A204.1 (cell line): ENCODE measurements at regions not wholly inside any gene's neighbourhood (a gene's known extent, or its start where the extent isn't known, plus 50 kb on each side); places are given as distances from the start of the nearest gene placed in this dataset.

Source experiments
- FAIRE-seq: peaks from 2 replicates; lab custom pipeline; 2012; peaks lifted over from hg19 to GRCh38; lab: Jason Lieb, UNC

- no peak for FAIRE-seq
Observed at GRCh38 chr2:142241016-142241415, 110.2 kb upstream of the LRP1B start.

- FAIRE-seq: no peak
Observed at GRCh38 chr2:142236181-142236580, 105.4 kb upstream of the LRP1B start.

- FAIRE-seq: no peak
Observed at GRCh38 chr2:142234741-142235140, 103.9 kb upstream of the LRP1B start.

DNA sequence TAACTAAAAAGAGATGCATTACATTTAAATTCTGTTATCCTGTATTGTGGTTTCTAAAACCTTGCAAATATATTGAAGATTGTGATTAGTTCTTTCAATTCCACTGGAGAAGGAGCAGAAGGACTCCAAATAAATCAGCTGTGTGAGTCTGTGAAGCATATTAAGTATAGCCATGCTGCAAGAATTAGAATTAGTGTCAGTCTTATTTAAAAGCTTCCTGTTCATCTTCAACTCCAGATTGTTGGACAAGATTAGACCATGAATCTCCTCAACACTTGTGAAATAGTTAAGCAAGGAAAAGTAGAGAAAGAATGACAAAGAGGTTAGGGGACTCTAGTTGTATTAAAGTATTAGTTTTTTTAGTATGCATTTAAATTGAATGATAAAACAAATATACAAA lies 92.5 kb upstream of the LRP1B start:
- FAIRE-seq: no peak

DNA sequence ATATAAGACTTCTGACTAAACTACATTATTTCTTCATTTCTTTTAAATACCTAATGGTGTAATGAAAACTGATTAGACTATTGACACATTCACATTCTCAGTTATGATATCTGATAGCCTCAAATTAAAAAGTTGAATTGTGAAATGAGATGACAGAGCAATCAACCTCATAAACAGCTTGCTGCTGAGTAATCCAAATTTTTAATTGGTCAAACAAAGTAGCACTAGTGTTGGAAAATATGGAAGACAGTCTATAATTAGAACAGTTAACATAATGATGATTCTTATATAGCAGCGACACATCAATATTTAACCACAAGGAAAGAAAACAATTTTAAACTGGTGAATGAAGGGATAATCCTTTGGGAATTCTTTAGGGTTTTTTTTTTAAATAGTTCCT lies 91.9 kb upstream of the LRP1B start:
- FAIRE-seq: no peak

DNA sequence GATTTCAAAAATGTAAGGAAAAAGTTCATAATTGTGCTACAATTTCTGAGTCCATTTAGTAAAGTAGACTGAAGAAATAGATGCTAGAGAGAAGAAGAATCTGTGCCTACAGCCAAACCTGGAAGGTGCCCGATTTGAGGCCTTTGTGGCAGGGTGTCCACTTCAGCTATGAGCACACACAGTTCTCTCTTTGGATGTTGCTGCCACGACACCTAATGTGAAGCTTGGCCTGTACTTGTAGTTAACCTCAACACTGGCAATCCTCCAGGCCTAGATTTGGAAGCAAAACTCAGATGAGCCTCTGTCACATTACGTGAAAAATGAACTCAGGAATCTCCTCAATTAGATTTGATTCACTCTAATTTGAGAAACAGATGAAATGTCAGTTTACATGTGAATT lies 90.1 kb upstream of the LRP1B start:
- FAIRE-seq: no peak

DNA sequence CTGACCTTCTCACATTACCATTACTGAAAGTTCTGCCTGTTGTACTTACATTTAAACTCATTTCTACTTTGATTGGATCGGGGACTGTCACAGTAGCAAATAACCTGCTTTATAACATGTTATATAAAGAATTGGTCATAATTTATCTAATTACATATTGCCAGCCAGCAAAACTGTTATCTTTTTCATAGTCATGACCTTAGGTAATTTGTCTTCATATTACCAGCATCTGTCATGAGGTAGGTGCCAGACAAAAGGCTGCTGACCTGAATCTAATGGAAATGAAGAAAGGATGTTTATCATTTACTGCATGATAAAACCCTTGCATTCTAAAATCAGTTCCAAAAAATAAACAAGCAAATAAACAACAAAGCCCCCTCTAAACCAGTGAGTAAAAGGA lies 89.4 kb upstream of the LRP1B start:
- no peak for FAIRE-seq

DNA sequence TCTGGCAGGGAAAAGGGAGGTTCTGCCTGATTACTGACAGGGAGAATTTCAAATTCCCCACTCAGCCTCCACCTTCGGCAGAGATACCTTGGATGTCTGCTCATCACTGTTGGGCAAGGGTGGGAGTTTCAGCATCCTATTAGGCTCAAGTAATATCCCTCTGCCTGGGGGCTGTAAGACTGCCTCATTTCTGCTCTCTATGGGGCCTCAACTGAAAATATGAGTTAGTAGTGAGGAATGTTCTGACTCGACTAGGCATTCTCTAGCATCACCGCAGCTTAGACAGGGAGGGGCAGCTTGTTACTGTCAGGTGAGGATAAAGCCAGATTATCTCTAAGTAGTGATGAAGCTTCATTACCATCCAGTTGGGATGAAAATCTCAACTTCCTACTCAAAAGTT lies 87.7 kb upstream of the LRP1B start:
- no peak for FAIRE-seq

DNA sequence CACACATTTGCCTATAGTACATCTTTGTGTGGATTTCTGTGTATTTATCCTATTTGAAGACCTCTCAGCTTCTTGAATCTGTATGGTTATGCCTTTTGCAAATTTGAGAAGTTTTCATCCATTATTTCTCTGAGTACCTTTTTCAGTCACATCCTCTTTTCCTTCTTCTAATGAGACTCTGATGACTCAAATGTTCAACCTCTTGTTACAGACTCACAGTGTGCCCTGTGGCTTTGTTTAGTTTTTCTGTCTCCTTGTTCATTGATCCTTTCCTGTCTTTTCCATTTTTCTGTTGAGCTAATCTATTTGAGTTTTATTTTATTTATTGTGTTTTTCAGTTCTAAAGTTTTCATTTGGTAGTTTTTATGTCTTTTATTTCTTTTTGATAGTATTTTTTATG lies 87.0 kb upstream of the LRP1B start:
- FAIRE-seq: no peak

DNA sequence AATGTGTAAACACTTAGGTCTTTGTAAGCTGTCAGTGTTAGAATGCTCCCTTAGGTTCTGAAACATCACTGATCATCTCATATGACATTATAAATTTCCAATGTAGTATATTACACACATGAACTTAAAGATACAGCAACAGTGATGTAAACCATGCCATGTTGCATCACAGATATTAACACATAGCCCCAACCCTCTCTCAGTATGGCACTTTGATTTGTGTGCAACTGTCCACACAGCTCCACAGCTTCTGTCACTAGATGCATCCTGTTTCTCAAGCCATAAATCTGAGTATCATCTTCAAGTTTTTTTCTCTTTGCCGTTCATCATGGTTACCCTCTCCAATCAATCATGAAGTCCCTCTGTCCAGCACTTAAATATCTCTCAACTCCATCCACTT lies 69.2 kb upstream of the LRP1B start:
- FAIRE-seq: no peak

GRCh38 chr2:142199073-142199472 lies 68.3 kb upstream of the LRP1B start:
- FAIRE-seq: no peak

- no peak for FAIRE-seq
Observed at GRCh38 chr2:142190805-142191204, 60.0 kb upstream of the LRP1B start.

DNA sequence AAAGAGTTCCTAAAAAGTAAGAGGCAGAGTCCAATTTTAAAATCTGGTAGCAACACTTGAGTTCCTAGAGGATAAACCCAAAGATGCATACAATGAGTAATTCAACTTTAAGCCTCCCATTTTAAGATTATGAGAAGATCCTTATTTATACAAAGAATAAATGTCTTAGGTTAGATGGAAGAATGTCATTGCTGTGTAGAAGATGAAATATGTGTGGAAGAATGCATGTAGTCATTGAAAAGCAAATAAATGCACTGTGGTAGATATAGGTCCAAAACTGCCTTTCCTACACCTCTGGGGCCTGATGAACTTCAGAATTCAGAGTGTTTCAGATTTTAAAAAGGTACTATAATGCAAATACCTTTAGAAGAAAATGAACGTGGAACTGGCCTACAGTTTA lies 58.7 kb upstream of the LRP1B start:
- FAIRE-seq: no peak

DNA sequence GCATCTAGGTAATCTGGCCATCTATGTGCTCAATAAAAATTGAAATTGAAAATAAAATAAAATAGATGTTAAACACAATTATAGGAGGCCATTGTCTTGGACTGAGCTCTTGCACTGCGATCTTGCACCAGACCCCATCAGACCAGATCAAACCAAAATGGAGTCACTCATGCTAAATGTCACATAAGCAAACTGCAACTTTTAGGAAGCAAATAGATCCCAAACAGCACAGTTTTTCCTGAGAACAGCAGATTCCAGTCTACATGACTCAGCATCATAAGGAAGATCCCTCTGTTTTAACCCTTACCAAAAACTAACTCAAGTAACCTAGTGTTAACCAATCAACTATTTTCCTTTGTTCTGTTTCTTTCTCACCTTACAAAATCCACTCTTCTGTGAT lies 57.7 kb upstream of the LRP1B start:
- no peak for FAIRE-seq

DNA sequence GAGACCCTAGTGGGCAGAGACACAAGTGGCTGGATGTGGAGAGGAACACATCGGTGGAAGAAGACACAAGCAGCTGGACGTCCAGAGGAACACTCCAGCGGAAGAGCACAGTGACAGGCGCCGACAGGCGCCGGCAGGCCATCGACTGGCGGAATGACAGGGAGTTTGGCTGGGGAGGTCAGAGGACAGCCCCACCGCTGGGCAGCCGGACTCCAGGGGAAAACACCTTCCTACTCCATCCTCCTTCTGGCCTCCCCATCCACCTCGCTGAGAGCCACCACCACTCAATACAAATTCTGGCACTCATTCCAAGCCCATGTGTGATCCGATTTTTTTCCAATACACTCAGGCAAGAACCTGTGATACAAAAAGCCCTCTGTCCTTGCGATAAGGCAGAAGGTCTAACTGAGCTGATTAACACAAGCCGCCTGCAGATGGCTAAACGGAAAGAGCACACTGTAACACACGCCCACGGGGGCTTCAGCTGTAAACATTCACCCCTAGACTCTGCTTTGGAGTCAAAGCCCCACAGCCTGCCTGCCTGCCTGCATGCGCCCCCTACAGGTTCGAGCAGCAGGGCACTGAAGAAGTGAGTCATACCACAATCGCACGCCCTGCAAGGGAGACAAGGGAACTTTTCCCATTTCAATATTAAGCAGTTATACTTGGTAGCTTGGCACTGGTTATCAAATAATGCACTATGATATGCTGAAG lies 50.2 kb upstream of the LRP1B start:
- FAIRE-seq: no peak
